NT2/D1 (cell line): ENCODE measurements at regions not wholly inside any gene's neighbourhood (a gene's known extent, or its start where the extent isn't known, plus 50 kb on each side); places are given as distances from the start of the nearest gene placed in this dataset.
"Not testable (repeated sequence)": the region's sequence is repeated elsewhere in the genome, so short reads cannot be mapped to it uniquely, and the experiment has no call there.

Source experiments
- DNase-seq: peaks from one replicate; pipeline ENCODE4 v3.0.0-alpha.2; 2011; ENCODE audit warnings: low read depth, low spot score
- H3K27me3 ChIP-seq: 2 replicates; pipeline ENCODE4 v1.6.0; 2011; ENCODE audit warnings: mild to moderate bottlenecking; ENCODE audit not compliant: insufficient read length, insufficient read depth
- H3K36me3 ChIP-seq: 2 replicates; pipeline ENCODE4 v1.6.1; 2011; ENCODE audit warnings: mild to moderate bottlenecking, low read length, mixed read lengths; ENCODE audit not compliant: insufficient read depth, insufficient read length
- H3K4me1 ChIP-seq: 2 replicates; pipeline ENCODE4 v1.5.1; 2011; ENCODE audit not compliant: insufficient read depth, insufficient read length
- H3K4me3 ChIP-seq: 2 replicates; pipeline ENCODE4 v1.5.1; 2011; ENCODE audit warnings: low read depth; ENCODE audit not compliant: insufficient read length
- H3K9ac ChIP-seq: 2 replicates; pipeline ENCODE4 v1.6.0; 2011; ENCODE audit warnings: low read depth; ENCODE audit not compliant: insufficient read length
- H3K9me3 ChIP-seq: 2 replicates; pipeline ENCODE4 v1.5.1; 2011; ENCODE audit warnings: mild to moderate bottlenecking, low read length; ENCODE audit not compliant: insufficient read depth
- SUZ12 ChIP-seq: IDR thresholded peaks from 2 replicates; pipeline ENCODE4 v1.6.1; 2011; ENCODE audit not compliant: insufficient read length, insufficient read depth; ENCODE audit errors: extremely low read depth
- YY1 ChIP-seq: IDR thresholded peaks from 2 replicates; pipeline ENCODE4 v1.6.1; 2011; ENCODE audit not compliant: insufficient read length, insufficient read depth
- ZNF274 ChIP-seq: IDR thresholded peaks from 2 replicates; pipeline ENCODE4 v1.6.1; 2011; ENCODE audit warnings: mild to moderate bottlenecking, low read depth, low read length

GRCh38 chr6:33507261-33507660, 52.9 kb downstream of the ZBTB9 start:
- peaks cover 9% of the 10 kb centered on the region for H3K9me3 ChIP-seq
- no peaks in the 10 kb centered on the region for H3K27me3 ChIP-seq
- H3K4me1 ChIP-seq = peaks cover 4% of the 10 kb centered on the region
- no peak for TF ChIP-seq YY1
- no peaks in the 10 kb centered on the region for H3K36me3 ChIP-seq
- no peak overlapping the region for H3K4me3 ChIP-seq
- H3K9ac ChIP-seq = no peak overlapping the region
- DNase-seq = no peak

GRCh38 chr6:33508935-33509926, 54.9 kb downstream of the ZBTB9 start:
- Histone ChIP-seq H3K4me3 (no peak overlapping the region), H3K4me1 (peaks cover 8% of the 10 kb centered on the region), H3K36me3 (no peaks in the 10 kb centered on the region), H3K9ac (peak overlapping the region; percentile 10), H3K9me3 (no peaks in the 10 kb centered on the region), H3K27me3 (no peaks in the 10 kb centered on the region)
- TF ChIP-seq YY1 (no peak), ZNF274 (no peak), SUZ12 (no peak)
- DNase-seq = no peak

GRCh38 chr6:33513213-33513612, 58.8 kb downstream of the ZBTB9 start:
- Histone ChIP-seq H3K4me3 (no peak overlapping the region), H3K9ac (no peak overlapping the region), H3K27me3 (no peaks in the 10 kb centered on the region), H3K4me1 (peaks cover 8% of the 10 kb centered on the region), H3K36me3 (no peaks in the 10 kb centered on the region), H3K9me3 (no peaks in the 10 kb centered on the region)
- TF ChIP-seq SUZ12 (no peak), ZNF274 (no peak), YY1 (no peak)
- DNase-seq = no peak

GRCh38 chr6:33516726-33517125, 62.4 kb downstream of the ZBTB9 start:
- TF ChIP-seq ZNF274 (no peak), SUZ12 (no peak), YY1 (no peak)
- Histone ChIP-seq H3K9me3 (no peaks in the 10 kb centered on the region), H3K4me3 (no peak overlapping the region), H3K36me3 (no peaks in the 10 kb centered on the region), H3K4me1 (peaks cover 5% of the 10 kb centered on the region), H3K9ac (no peak overlapping the region), H3K27me3 (no peaks in the 10 kb centered on the region)
- DNase-seq = no peak

- not testable (repeated sequence) for H3K27me3 ChIP-seq, DNase-seq, H3K36me3 ChIP-seq, H3K4me3 ChIP-seq, H3K4me1 ChIP-seq, H3K9ac ChIP-seq, H3K9me3 ChIP-seq
Observed at GRCh38 chr6:33520636-33521488, 59.2 kb downstream of the BAK1 start.

- TF ChIP-seq YY1 (no peak), ZNF274 (no peak), SUZ12 (no peak)
- no peaks in the 10 kb centered on the region for H3K27me3 ChIP-seq
- H3K9me3 ChIP-seq = no peaks in the 10 kb centered on the region; the same call in 1 of the 2 replicates
- H3K4me3 ChIP-seq = no peak overlapping the region
- H3K36me3 ChIP-seq = no peaks in the 10 kb centered on the region
- no peaks in the 10 kb centered on the region for H3K4me1 ChIP-seq
- no peak for DNase-seq
- H3K9ac ChIP-seq = no peak overlapping the region
Observed at GRCh38 chr6:33521489-33522091, 58.5 kb downstream of the BAK1 start.
